Ovary (tissue), 3 donors: ENCODE measurements at regions not wholly inside any gene's neighbourhood (a gene's known extent, or its start where the extent isn't known, plus 50 kb on each side); places are given as distances from the start of the nearest gene placed in this dataset.

Experiments used
- EP300 ChIP-seq: sonication (generic); formaldehyde crosslinking; IDR thresholded peaks from one replicate; pipeline ENCODE4 v1.6.1; 2017; ENCODE audit warnings: antibody characterized with exemption
- POLR2A ChIP-seq: fragments of 450-650 bp; IDR thresholded peaks from one replicate; pipeline ENCODE4 v1.6.1; 2017; ENCODE audit warnings: antibody characterized with exemption, mild to moderate bottlenecking, moderate library complexity
- TF ChIP-seq, protein P1 (sequence below), 3 donors: fragments of 450-650 bp in 2 of 3; fragments of 200-600 bp in 1 of 3; IDR thresholded peaks; one replicate each; pipeline versions ENCODE4 v1.5.1 to v1.8.0; 2016 to 2022; ENCODE audit warnings: antibody characterized with exemption in 3 of 3, mild to moderate bottlenecking in 1 of 3
- donor health status: DM: no; HTN: no; CAD: no.

GRCh38 chrX:45437186-45437585 lies 236.5 kb upstream of the DIPK2B start:
- TF ChIP-seq, protein P1, sequence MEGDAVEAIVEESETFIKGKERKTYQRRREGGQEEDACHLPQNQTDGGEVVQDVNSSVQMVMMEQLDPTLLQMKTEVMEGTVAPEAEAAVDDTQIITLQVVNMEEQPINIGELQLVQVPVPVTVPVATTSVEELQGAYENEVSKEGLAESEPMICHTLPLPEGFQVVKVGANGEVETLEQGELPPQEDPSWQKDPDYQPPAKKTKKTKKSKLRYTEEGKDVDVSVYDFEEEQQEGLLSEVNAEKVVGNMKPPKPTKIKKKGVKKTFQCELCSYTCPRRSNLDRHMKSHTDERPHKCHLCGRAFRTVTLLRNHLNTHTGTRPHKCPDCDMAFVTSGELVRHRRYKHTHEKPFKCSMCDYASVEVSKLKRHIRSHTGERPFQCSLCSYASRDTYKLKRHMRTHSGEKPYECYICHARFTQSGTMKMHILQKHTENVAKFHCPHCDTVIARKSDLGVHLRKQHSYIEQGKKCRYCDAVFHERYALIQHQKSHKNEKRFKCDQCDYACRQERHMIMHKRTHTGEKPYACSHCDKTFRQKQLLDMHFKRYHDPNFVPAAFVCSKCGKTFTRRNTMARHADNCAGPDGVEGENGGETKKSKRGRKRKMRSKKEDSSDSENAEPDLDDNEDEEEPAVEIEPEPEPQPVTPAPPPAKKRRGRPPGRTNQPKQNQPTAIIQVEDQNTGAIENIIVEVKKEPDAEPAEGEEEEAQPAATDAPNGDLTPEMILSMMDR (IDR thresholded peaks at IDR 0.05): no peak
- TF ChIP-seq EP300: no peak
- TF ChIP-seq POLR2A: no peak
